Skeletal muscle tissue (tissue), 3 donors: ENCODE measurements at regions not wholly inside any gene's neighbourhood (a gene's known extent, or its start where the extent isn't known, plus 50 kb on each side); places are given as distances from the start of the nearest gene placed in this dataset.

Source experiments
- H3K27ac ChIP-seq: one replicate; pipeline ENCODE4 v1.7.0; 2013; ENCODE audit warnings: mild to moderate bottlenecking, low read depth, low read length, inconsistent platforms
- H3K27me3 ChIP-seq, 3 donors: one replicate each; pipeline ENCODE4 v1.7.0; 2013; ENCODE audit warnings: low read length in 3 of 3; ENCODE audit not compliant: control insufficient read depth in 3 of 3, insufficient read depth in 3 of 3
- H3K36me3 ChIP-seq, 3 donors: one replicate each; pipeline ENCODE4 v1.7.0; 2013; ENCODE audit warnings: low read length in 3 of 3; ENCODE audit not compliant: control insufficient read depth in 3 of 3, insufficient read depth in 3 of 3
- H3K4me1 ChIP-seq, 3 donors: one replicate each; pipeline ENCODE4 v1.7.0; 2013; ENCODE audit warnings: low read length in 3 of 3, mild to moderate bottlenecking in 3 of 3; ENCODE audit not compliant: control insufficient read depth in 3 of 3, insufficient read depth in 3 of 3
- H3K4me3 ChIP-seq, 3 donors: one replicate each; pipeline ENCODE4 v1.7.0; 2013; ENCODE audit warnings: low read length in 3 of 3
- H3K9ac ChIP-seq, 3 donors: one replicate each; pipeline ENCODE4 v1.7.0; 2013; ENCODE audit warnings: low read length in 3 of 3, mild to moderate bottlenecking in 3 of 3, moderate library complexity in 2 of 3, low read depth in 1 of 3
- H3K9me3 ChIP-seq, 3 donors: one replicate each; pipeline ENCODE4 v1.7.0; 2013; ENCODE audit warnings: low read length in 3 of 3; ENCODE audit not compliant: control insufficient read depth in 3 of 3
- donor health status: Osteomylitis.

DNA sequence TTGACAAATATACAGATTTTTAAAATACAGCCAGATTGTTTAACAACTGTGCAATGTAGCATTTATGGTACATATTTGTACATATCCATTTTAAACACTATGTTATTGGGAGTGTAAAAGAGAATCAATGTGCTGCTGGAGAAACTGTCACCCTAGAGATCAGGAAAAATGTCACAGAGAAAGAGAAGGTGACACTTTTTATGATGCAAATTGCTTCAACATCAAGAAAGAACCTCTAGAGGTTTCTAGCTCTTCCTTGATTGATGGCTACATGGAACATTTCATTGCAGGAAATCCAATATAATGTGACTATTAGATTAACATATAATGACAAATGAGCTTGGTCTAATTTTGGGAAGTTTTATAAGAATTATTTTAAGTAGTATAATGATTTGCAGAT is 1491.2 kb upstream of the PCDH20 start:
- Histone ChIP-seq H3K9ac (no peak overlapping the region), H3K27me3 (no peaks in the 10 kb centered on the region), H3K9me3 (no peaks in the 10 kb centered on the region), H3K4me3 (no peak overlapping the region), H3K36me3 (no peaks in the 10 kb centered on the region), H3K4me1 (no peaks in the 10 kb centered on the region), H3K27ac (no peak overlapping the region)

DNA sequence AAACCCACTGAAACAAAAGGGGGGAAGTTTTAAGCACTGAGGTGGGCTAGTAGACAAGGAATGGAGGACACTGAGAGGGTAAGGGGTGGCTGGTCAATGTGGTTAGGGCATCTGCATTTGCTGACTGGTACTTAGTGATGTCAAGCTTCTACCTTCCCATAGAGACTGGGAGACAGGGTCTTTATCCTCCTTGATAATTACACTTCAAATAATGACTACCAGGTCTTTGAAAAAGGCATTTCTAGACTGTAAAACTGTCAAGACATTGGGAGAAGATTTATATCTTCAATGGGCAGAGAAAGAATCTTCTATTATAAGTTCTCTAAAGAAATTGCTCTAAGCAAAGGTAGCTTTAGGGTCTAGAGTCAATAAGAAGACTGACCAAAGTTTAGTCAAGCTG is 1490.8 kb upstream of the PCDH20 start:
- no peaks in the 10 kb centered on the region for H3K27me3 ChIP-seq
- H3K9ac ChIP-seq = no peak overlapping the region
- no peak overlapping the region for H3K4me3 ChIP-seq
- no peaks in the 10 kb centered on the region for H3K4me1 ChIP-seq
- no peaks in the 10 kb centered on the region for H3K9me3 ChIP-seq
- no peak overlapping the region for H3K27ac ChIP-seq
- no peaks in the 10 kb centered on the region for H3K36me3 ChIP-seq

DNA sequence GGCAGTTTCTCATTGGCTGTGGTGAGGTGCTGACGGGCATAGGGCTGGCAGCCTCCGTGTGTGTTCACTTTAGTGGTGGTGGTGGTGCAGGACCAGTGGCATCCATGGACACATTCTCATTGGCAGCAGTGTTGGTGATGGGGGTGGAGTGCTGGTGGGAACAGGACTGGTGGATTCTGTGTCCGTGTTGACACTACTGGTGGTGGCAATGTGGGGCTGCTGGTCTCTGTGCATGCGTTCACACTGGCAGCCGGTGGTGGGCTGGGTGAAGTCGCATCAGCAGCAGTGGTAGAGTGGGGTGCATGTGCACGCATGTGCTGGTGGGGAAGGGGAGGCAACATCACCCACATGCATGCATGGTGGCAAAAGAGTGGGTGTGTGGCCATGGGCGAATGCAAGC is 1471.4 kb upstream of the PCDH20 start:
- no peaks in the 10 kb centered on the region for H3K36me3 ChIP-seq
- H3K9ac ChIP-seq = no peak overlapping the region
- no peak overlapping the region for H3K27ac ChIP-seq
- peaks cover 0 to 3% (median 1%) of the 10 kb centered on the region in 3 donors for H3K9me3 ChIP-seq
- no peak overlapping the region for H3K4me3 ChIP-seq
- no peaks in the 10 kb centered on the region for H3K27me3 ChIP-seq
- no peaks in the 10 kb centered on the region for H3K4me1 ChIP-seq

DNA sequence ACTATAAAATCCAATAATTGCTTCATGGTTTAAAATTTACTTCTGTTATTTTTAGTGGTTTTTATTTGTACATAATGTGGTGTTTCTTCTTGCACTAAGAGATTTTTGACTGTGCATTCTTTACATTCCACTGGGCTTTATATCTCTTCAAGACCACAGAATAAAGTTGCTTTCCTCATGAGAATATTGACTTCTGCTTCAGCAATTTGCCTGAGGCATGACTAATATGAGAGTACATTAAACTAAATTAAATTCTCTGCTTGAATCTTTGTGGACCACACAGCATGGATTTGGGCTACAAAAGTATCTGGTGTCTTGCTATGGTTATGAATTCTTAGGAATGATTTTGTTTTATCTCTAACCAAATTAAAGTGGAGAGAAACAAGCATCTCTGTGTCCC is 1463.4 kb upstream of the PCDH20 start:
- no peaks in the 10 kb centered on the region for H3K9me3 ChIP-seq
- no peaks in the 10 kb centered on the region for H3K36me3 ChIP-seq
- H3K27me3 ChIP-seq = no peaks in the 10 kb centered on the region
- H3K4me3 ChIP-seq = no peak overlapping the region
- no peak overlapping the region for H3K9ac ChIP-seq
- H3K4me1 ChIP-seq = no peaks in the 10 kb centered on the region
- no peak overlapping the region for H3K27ac ChIP-seq

DNA sequence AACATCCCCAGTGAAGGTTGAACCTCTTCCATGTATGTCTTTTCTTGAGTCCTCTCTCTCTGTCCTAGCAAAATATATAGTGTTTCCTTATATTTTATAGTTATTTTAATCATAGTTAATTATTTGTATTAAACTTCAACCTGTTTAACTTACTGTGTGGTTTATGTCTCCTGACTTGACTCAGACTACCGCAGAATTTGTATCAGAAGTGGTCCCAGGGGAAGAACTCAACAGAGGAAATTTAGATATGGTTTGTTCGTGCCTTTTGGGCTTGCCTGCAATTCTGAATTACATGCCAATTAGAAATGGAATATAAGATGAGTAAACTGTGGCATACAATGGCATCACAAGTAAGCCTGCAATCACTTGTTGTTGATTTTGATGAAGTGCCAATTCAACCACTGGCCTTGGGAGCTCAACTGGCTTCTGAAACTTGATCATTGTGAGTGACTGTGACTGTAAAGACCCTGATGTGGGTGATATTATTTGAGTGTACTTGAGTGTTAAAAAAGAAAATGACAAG is 1459.5 kb upstream of the PCDH20 start:
- no peak overlapping the region for H3K27ac ChIP-seq
- H3K27me3 ChIP-seq = no peaks in the 10 kb centered on the region
- H3K4me3 ChIP-seq = no peak overlapping the region
- no peaks in the 10 kb centered on the region for H3K4me1 ChIP-seq
- no peak overlapping the region for H3K9ac ChIP-seq
- H3K9me3 ChIP-seq = no peaks in the 10 kb centered on the region
- no peaks in the 10 kb centered on the region for H3K36me3 ChIP-seq

DNA sequence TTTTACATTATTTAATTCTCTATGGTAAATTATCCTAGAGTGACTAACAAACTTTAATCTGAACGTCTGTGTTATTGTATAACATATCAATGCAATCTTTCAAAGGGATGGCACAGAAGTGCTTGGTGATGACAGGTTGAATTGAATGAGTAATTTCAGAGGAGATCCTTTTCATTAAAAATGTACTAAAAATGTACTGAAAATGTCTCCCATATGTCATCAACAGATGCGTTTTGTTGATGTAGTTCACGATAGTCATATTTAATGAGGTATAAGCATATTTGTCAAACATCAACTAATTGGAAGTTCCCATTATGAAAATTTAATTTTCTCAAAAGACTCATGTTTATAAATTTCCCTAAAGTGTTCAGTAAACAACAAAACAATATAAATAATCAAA is 1434.7 kb upstream of the PCDH20 start:
- H3K9ac ChIP-seq = no peak overlapping the region
- no peaks in the 10 kb centered on the region for H3K9me3 ChIP-seq
- H3K27ac ChIP-seq = no peak overlapping the region
- no peaks in the 10 kb centered on the region for H3K27me3 ChIP-seq
- H3K36me3 ChIP-seq = no peaks in the 10 kb centered on the region
- H3K4me1 ChIP-seq = no peaks in the 10 kb centered on the region
- no peak overlapping the region for H3K4me3 ChIP-seq

DNA sequence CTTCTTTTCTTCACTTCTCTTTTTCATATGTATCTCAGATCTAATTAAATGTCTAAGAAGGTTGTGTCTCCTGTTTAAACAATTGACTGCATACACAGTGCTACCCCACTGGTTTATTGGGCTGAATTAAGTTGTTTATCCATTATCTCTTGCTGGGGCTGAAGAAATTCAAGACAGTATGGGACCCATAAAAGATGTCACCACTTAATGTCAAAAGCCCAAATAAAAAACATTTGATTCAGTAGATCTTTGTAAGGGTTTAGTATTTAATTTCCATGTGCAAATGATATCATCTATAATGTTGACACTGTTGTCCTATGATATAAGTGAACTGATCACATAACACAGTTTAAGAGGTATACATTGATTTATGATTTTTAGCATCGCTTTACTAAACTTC is 1431.9 kb upstream of the PCDH20 start:
- Histone ChIP-seq H3K36me3 (no peaks in the 10 kb centered on the region), H3K9me3 (no peaks in the 10 kb centered on the region), H3K4me1 (no peaks in the 10 kb centered on the region), H3K27ac (no peak overlapping the region), H3K27me3 (no peaks in the 10 kb centered on the region), H3K9ac (no peak overlapping the region), H3K4me3 (no peak overlapping the region)

DNA sequence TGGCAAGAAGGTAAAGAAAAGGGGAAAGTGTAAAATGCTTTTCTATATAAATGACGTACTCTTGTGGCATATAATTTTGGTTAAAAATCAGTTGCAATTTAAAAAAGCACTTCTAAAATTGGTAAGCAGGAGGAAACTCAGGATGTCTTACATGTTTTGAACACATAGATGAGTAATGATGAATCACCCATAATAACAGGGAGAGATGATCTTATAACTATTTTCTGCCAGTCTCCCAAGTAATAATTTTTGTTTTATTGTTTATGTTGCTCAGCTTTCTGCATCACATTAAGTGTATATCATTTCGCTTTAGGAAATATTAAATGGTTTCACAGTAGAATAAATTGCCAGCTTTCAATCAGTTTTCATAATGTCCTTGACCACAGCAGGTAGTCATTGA is 1430.7 kb upstream of the PCDH20 start:
- no peaks in the 10 kb centered on the region for H3K27me3 ChIP-seq
- no peak overlapping the region for H3K27ac ChIP-seq
- H3K4me3 ChIP-seq = no peak overlapping the region
- no peaks in the 10 kb centered on the region for H3K9me3 ChIP-seq
- no peak overlapping the region for H3K9ac ChIP-seq
- no peaks in the 10 kb centered on the region for H3K36me3 ChIP-seq
- H3K4me1 ChIP-seq = no peaks in the 10 kb centered on the region

DNA sequence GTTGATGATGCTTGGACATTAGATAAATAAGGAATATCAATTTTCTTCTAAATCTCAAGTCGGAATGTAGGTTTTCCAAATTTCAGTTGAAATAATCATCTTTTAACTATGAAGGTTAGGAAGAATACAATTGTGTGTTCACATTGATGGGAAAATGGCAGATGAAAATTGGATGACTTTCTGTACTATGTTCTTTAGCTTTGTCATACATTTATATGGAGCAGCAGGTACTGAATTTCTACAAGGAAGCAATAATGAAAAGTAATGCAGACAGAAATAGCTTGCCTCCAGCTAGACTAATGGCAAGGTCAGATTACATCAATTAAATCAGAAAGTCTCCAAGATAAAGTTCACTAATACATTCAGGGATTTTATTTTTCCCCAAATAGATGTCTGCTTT is 1423.7 kb upstream of the PCDH20 start:
- Histone ChIP-seq H3K9ac (no peak overlapping the region), H3K4me1 (no peaks in the 10 kb centered on the region), H3K27ac (no peak overlapping the region), H3K4me3 (no peak overlapping the region), H3K27me3 (no peaks in the 10 kb centered on the region), H3K9me3 (no peaks in the 10 kb centered on the region), H3K36me3 (no peaks in the 10 kb centered on the region)

DNA sequence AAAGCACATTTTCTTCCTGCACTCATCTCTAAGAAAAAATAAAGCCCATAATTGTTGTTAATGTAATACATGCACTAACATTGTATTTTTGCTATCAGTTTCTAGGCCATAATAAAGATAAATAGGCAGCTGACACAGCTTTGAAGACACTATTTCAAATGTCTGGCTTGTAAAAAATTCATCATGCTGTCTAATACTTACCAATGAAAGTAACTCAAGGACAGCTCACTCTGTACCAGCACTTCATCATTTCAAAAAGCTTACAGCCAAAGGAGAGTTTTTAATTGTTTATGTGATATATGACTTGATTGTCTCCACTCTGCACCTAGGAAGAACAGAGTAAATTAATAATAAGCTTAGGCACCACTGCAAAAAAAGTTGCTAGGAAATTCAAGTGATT is 1423.3 kb upstream of the PCDH20 start:
- H3K4me3 ChIP-seq = no peak overlapping the region
- H3K27me3 ChIP-seq = no peaks in the 10 kb centered on the region
- no peaks in the 10 kb centered on the region for H3K9me3 ChIP-seq
- no peak overlapping the region for H3K27ac ChIP-seq
- no peaks in the 10 kb centered on the region for H3K4me1 ChIP-seq
- H3K9ac ChIP-seq = no peak overlapping the region
- H3K36me3 ChIP-seq = no peaks in the 10 kb centered on the region

DNA sequence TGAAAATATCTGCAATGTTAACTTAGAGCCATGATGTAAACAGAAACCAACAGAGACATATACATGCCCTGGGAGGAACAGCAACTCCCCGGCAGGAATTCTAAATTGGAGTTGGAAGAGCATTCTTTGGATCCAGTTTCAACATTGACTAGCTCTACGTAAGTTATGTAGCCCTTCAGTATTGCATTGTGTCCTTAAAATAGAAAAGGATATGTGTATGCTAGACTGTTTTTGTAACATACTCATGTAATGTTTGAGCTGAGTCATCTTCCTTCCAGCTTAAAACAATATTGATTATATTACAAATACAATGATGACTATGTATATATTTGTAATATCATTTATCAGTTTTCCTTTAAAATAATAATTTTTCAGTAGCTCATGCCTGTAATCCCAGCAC is 1422.2 kb upstream of the PCDH20 start:
- no peaks in the 10 kb centered on the region for H3K4me1 ChIP-seq
- H3K9ac ChIP-seq = no peak overlapping the region
- H3K4me3 ChIP-seq = no peak overlapping the region
- H3K9me3 ChIP-seq = no peaks in the 10 kb centered on the region
- no peaks in the 10 kb centered on the region for H3K36me3 ChIP-seq
- no peak overlapping the region for H3K27ac ChIP-seq
- H3K27me3 ChIP-seq = no peaks in the 10 kb centered on the region
